ENCODE measurements at regions not wholly inside any gene's neighbourhood (a gene's known extent, or its start where the extent isn't known, plus 50 kb on each side); places are given as distances from the start of the nearest gene placed in this dataset.

- TF ChIP-seq CTCF (IDR thresholded peaks at IDR 0.05 in 8 of 11, conservative IDR thresholded peaks at IDR 0.05 in 3 of 11) (no peak), POLR2A (IDR thresholded peaks at IDR 0.05) (no peak), POLR2AphosphoS5 (IDR thresholded peaks at IDR 0.05) (no peak)
- no peak for DNase-seq
- H3K4me3 ChIP-seq = no peak overlapping the region
- intact Hi-C loops (cut with DNase I; ENCODE audit: low total_unique reads) = no loop called here
- H3K27me3 ChIP-seq (replicated peaks in 1 of 7) = no peaks in the 10 kb centered on the region
- no peak overlapping the region for H3K27ac ChIP-seq
- no peaks in the 10 kb centered on the region for H3K4me1 ChIP-seq
- H3K9me3 ChIP-seq = peaks cover 0 to 3% (median 0%) of the 10 kb centered on the region in 8 donors
- 78 to 92% (median 90%) methylated on average over 2 of the region's 2 CpGs for WGBS, 5 donors
- no peaks in the 10 kb centered on the region for H3K36me3 ChIP-seq
Measured at GRCh38 chr18:27250471-27250870, 65.4 kb upstream of the CHST9 start.

DNA sequence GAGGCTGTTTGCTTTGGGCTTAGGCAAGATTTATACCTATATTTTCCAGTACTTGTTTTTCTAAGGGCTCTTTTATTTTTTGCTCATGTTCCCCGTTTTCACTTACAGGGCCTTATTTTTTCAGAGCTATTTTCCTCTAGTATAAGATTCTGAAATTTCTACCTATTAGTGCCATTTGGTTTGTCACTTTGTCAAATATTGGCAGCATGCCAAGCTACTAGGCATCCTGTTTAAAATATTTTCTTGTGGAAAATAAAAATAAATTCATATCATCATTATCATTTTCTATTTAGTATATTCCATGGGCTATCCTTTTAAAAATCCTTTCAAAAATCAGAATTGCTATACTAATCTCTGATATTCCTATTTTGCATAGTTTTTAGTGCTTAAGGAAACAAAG is 64.8 kb upstream of the CHST9 start:
- Histone ChIP-seq H3K27ac (no peak overlapping the region), H3K36me3 (no peaks in the 10 kb centered on the region), H3K27me3 (replicated peaks in 1 of 7) (no peaks in the 10 kb centered on the region), H3K4me1 (no peaks in the 10 kb centered on the region), H3K4me3 (no peak overlapping the region), H3K9me3 (peaks cover 0 to 3% (median 0%) of the 10 kb centered on the region in 8 donors)
- DNase-seq = no peak
- TF ChIP-seq CTCF (IDR thresholded peaks at IDR 0.05 in 8 of 11, conservative IDR thresholded peaks at IDR 0.05 in 3 of 11) = no peak
- TF ChIP-seq POLR2A (IDR thresholded peaks at IDR 0.05) = no peak
- TF ChIP-seq POLR2AphosphoS5 (IDR thresholded peaks at IDR 0.05) = no peak
- 58 to 73% (median 68%) methylated on average over 1 of the region's 1 CpG for WGBS, 5 donors
- intact Hi-C loops (cut with DNase I; ENCODE audit: low total_unique reads) = no loop called here

- intact Hi-C loops (cut with DNase I; ENCODE audit: low total_unique reads) = no loop called here
- H3K9me3 ChIP-seq = no peaks in the 10 kb centered on the region
- no peaks in the 10 kb centered on the region for H3K4me1 ChIP-seq
- no peak overlapping the region for H3K27ac ChIP-seq
- no peak for DNase-seq
- TF ChIP-seq POLR2A (IDR thresholded peaks at IDR 0.05) (no peak), POLR2AphosphoS5 (IDR thresholded peaks at IDR 0.05) (no peak), CTCF (IDR thresholded peaks at IDR 0.05 in 8 of 11, conservative IDR thresholded peaks at IDR 0.05 in 3 of 11) (no peak)
- no peak overlapping the region for H3K4me3 ChIP-seq
- H3K27me3 ChIP-seq (replicated peaks in 1 of 7) = no peaks in the 10 kb centered on the region
- H3K36me3 ChIP-seq = no peaks in the 10 kb centered on the region
- 80 to 87% (median 83%) methylated on average over 4 of the region's 4 CpGs for WGBS, 5 donors
Measured at GRCh38 chr18:27244259-27244658, 59.2 kb upstream of the CHST9 start.

GRCh38 chr18:27242392-27243047 is 57.4 kb upstream of the CHST9 start:
- no peak for TF ChIP-seq CTCF (IDR thresholded peaks at IDR 0.05 in 8 of 11, conservative IDR thresholded peaks at IDR 0.05 in 3 of 11)
- TF ChIP-seq POLR2AphosphoS5 (IDR thresholded peaks at IDR 0.05) = no peak
- TF ChIP-seq POLR2A (IDR thresholded peaks at IDR 0.05) = no peak
- no peaks in the 10 kb centered on the region for H3K4me1 ChIP-seq
- H3K4me3 ChIP-seq = no peak overlapping the region
- H3K36me3 ChIP-seq = no peaks in the 10 kb centered on the region
- H3K27me3 ChIP-seq (replicated peaks in 1 of 7) = no peaks in the 10 kb centered on the region
- no peak overlapping the region for H3K27ac ChIP-seq
- 55 to 69% (median 63%) methylated on average over 5 of the region's 5 CpGs for WGBS, 5 donors
- intact Hi-C loops (cut with DNase I; ENCODE audit: low total_unique reads) = no loop called here
- DNase-seq = no peak
- H3K9me3 ChIP-seq = no peaks in the 10 kb centered on the region

Measured in spleen (tissue), 11 donors.